ENCODE measurements at regions not wholly inside any gene's neighbourhood (a gene's known extent, or its start where the extent isn't known, plus 50 kb on each side); places are given as distances from the start of the nearest gene placed in this dataset.

DNA sequence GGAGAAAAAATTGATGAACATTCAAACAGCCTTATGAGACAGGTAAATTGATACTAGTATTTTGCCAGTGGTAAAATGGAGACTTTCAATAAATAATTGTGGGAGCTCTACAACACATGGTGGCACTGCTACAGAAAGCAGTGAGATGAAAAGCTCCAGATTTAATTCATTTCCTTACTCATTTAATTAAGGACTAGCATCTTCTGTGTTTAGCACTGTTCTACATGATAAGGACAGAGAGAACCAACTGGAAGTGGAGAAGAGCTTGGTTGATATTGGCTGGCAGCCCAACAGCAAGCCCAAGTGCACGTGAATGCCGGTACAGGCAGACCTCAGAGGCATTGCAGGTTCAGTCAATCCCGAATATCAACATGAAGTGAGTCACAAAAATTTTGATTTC is 470.4 kb upstream of the MYT1L start:
- H3K4me1 ChIP-seq (replicated peaks in 1 of 2) = no peaks in the 10 kb centered on the region
- intact Hi-C loops (cut with DNase I) = no loop called here
- DNase-seq = no peak
- H3K27me3 ChIP-seq = no peaks in the 10 kb centered on the region
- H3K4me3 ChIP-seq = no peak overlapping the region
- 66 to 78% (median 73%) methylated on average over 3 of the region's 3 CpGs for WGBS, 4 donors
- H3K27ac ChIP-seq = no peak overlapping the region
- H3K36me3 ChIP-seq (replicated peaks in 1 of 2) = no peaks in the 10 kb centered on the region
- no peaks in the 10 kb centered on the region for H3K9me3 ChIP-seq (replicated peaks in 1 of 3)
- TF ChIP-seq POLR2A (IDR thresholded peaks at IDR 0.05) = no peak

- intact Hi-C loops (cut with DNase I) = no loop called here
- no peak for DNase-seq
- H3K4me3 ChIP-seq = no peak overlapping the region
- TF ChIP-seq POLR2A (IDR thresholded peaks at IDR 0.05) (no peak), CTCF (IDR thresholded peaks at IDR 0.05) (no peak)
- no peaks in the 10 kb centered on the region for H3K36me3 ChIP-seq (replicated peaks in 1 of 2)
- WGBS, 4 donors = 59 to 87% (median 82%) methylated on average over 3 of the region's 3 CpGs
- no peaks in the 10 kb centered on the region for H3K27me3 ChIP-seq
- no peaks in the 10 kb centered on the region for H3K4me1 ChIP-seq (replicated peaks in 1 of 2)
- H3K9me3 ChIP-seq (replicated peaks in 1 of 3) = no peaks in the 10 kb centered on the region
- H3K27ac ChIP-seq = no peak overlapping the region
Measured at GRCh38 chr2:2800697-2801096, 469.6 kb upstream of the MYT1L start.

- WGBS, 4 donors = 45 to 61% (median 55%) methylated on average over 1 of the region's 1 CpG
- DNase-seq = no peak
- Histone ChIP-seq H3K27ac (no peak overlapping the region), H3K9me3 (replicated peaks in 1 of 3) (no peaks in the 10 kb centered on the region), H3K4me1 (replicated peaks in 1 of 2) (no peaks in the 10 kb centered on the region), H3K36me3 (replicated peaks in 1 of 2) (no peaks in the 10 kb centered on the region), H3K27me3 (no peaks in the 10 kb centered on the region), H3K4me3 (no peak overlapping the region)
- no peak for TF ChIP-seq POLR2A (IDR thresholded peaks at IDR 0.05)
- TF ChIP-seq CTCF (IDR thresholded peaks at IDR 0.05) = no peak
- intact Hi-C loops (cut with DNase I) = no loop called here
Measured at GRCh38 chr2:2800001-2800400, 468.9 kb upstream of the MYT1L start.

- no peak for DNase-seq
- no peak for TF ChIP-seq POLR2A (IDR thresholded peaks at IDR 0.05)
- TF ChIP-seq CTCF (IDR thresholded peaks at IDR 0.05) = no peak
- 82 to 88% (median 84%) methylated on average over 7 to 10 of the region's 10 CpGs for WGBS, 4 donors
- no peaks in the 10 kb centered on the region for H3K9me3 ChIP-seq (replicated peaks in 1 of 3)
- no peak overlapping the region for H3K27ac ChIP-seq
- H3K27me3 ChIP-seq = no peaks in the 10 kb centered on the region
- no peaks in the 10 kb centered on the region for H3K4me1 ChIP-seq (replicated peaks in 1 of 2)
- no peaks in the 10 kb centered on the region for H3K36me3 ChIP-seq (replicated peaks in 1 of 2)
- H3K4me3 ChIP-seq = no peak overlapping the region
- intact Hi-C loops (cut with DNase I) = no loop called here
Measured at GRCh38 chr2:2799151-2799697, 468.1 kb upstream of the MYT1L start.

DNA sequence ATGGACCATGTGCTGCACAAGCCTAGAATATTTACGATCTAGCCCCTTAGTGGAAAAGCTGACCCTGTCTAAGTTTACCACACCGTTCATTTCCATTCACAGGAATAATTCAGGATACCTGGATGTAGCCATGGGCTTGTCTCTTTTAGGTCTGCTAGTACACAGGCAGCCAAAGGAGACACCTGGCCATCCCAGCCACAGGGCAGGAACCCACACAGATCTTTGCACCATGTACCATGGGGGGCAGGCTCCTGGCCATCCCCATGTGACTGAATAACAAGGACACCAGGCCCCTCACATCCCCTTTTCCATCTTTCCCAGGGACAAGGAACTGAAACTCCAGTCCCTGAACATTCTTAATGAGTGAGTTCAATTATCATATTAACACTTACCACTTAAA is 467.3 kb upstream of the MYT1L start:
- WGBS, 4 donors = 81 to 93% (median 84%) methylated on average over 2 of the region's 2 CpGs
- Histone ChIP-seq H3K4me3 (no peak overlapping the region), H3K27me3 (no peaks in the 10 kb centered on the region), H3K27ac (no peak overlapping the region), H3K4me1 (replicated peaks in 1 of 2) (no peaks in the 10 kb centered on the region), H3K9me3 (replicated peaks in 1 of 3) (no peaks in the 10 kb centered on the region), H3K36me3 (replicated peaks in 1 of 2) (no peaks in the 10 kb centered on the region)
- DNase-seq = no peak
- intact Hi-C loops (cut with DNase I) = no loop called here
- no peak for TF ChIP-seq POLR2A (IDR thresholded peaks at IDR 0.05)
- no peak for TF ChIP-seq CTCF (IDR thresholded peaks at IDR 0.05)
